ENCODE measurements at regions not wholly inside any gene's neighbourhood (a gene's known extent, or its start where the extent isn't known, plus 50 kb on each side); places are given as distances from the start of the nearest gene placed in this dataset.

DNA sequence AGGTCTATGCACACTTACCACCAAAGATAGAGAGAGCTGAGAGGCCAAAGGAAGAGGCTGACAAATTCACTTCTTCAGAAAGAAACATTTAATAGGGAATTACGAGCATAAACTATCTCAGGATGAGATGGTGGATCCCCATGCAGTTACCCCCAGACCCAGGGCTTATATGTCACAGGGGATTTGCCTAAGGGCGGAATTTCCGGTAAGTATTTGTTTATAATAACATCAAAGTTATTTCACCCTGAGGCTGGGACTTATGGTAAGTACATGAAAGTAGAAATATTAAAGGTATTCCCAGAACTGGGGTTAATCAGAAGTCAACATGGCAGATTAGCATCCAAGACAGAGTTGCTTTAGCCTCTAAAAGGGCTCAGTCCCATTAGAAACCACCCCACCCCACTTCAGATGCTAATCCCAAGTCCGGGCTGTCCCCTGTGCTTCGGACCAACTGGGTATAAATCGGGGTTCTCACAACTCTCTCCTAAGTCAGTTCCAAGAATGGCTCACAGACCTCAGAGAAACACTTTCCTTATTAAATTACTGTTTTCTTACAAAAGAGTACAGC is 247.4 kb upstream of the ZP4 start:
- TF ChIP-seq POLR2A (IDR thresholded peaks at IDR 0.05) (no peak), CTCF (IDR thresholded peaks at IDR 0.05) (no peak), POLR2AphosphoS5 (IDR thresholded peaks at IDR 0.05; ENCODE audit: insufficient read depth in 1 of 2, low read depth in 1 of 2) (no peak)

Measured in vagina (tissue), 2 donors.